Keratinocyte (primary cell): ENCODE measurements at regions not wholly inside any gene's neighbourhood (a gene's known extent, or its start where the extent isn't known, plus 50 kb on each side); places are given as distances from the start of the nearest gene placed in this dataset.

Experiments used
- DNase-seq: peaks from one replicate; pipeline ENCODE4 v3.0.0-alpha.2; 2011; ENCODE audit warnings: low read depth, missing footprints, low spot score
- FAIRE-seq: peaks from 2 replicates; lab custom pipeline; 2011; peaks lifted over from hg19 to GRCh38; lab: Jason Lieb, UNC
- H2AFZ ChIP-seq: 2 replicates; pipeline ENCODE4 v1.6.0; 2012; ENCODE audit warnings: low read length, control low read depth, inconsistent platforms; ENCODE audit not compliant: control insufficient read depth
- H3K27ac ChIP-seq: 2 replicates; pipeline ENCODE4 v1.5.1; 2011; ENCODE audit warnings: low read length; ENCODE audit not compliant: control insufficient read depth, insufficient read depth
- H3K27me3 ChIP-seq: 3 replicates; pipeline ENCODE4 v1.6.0; 2011; ENCODE audit warnings: low read length; ENCODE audit not compliant: control insufficient read depth, insufficient read depth; ENCODE audit errors: extremely low read depth
- H3K36me3 ChIP-seq, 2 experiments: 2 replicates in 1 of 2; 3 replicates in 1 of 2; pipeline ENCODE4 v1.5.1; 2011; ENCODE audit warnings: low read length in 2 of 2, mild to moderate bottlenecking in 1 of 2; ENCODE audit not compliant: control insufficient read depth in 2 of 2, insufficient read depth in 2 of 2; ENCODE audit errors: extremely low read depth in 1 of 2
- H3K4me1 ChIP-seq: 3 replicates; pipeline ENCODE4 v1.5.1; 2011; ENCODE audit warnings: low read length; ENCODE audit not compliant: control insufficient read depth, insufficient read depth; ENCODE audit errors: extremely low read depth
- H3K4me2 ChIP-seq: 3 replicates; pipeline ENCODE4 v1.6.0; 2011; ENCODE audit warnings: low read depth, low read length; ENCODE audit not compliant: control insufficient read depth, insufficient read depth; ENCODE audit errors: extremely low read depth
- H3K4me3 ChIP-seq, 3 experiments: fragments of 200-600 bp in 1 of 3; sonication (generic) in 1 of 3; 2 replicates in 2 of 3; 3 replicates in 1 of 3; pipeline ENCODE4 v1.5.1; 2011 to 2016; ENCODE audit warnings: low read length in 3 of 3, mild to moderate bottlenecking in 3 of 3, control low read depth in 2 of 3, inconsistent platforms in 1 of 3, low read depth in 1 of 3, mixed read lengths in 1 of 3, mixed run types in 1 of 3, moderate library complexity in 1 of 3; ENCODE audit not compliant: control insufficient read depth in 2 of 3, insufficient read depth in 2 of 3; ENCODE audit errors: extremely low read depth in 1 of 3
- H3K79me2 ChIP-seq: 2 replicates; pipeline ENCODE4 v1.6.0; 2012; ENCODE audit warnings: low read length; ENCODE audit not compliant: control insufficient read depth, insufficient read depth
- H3K9ac ChIP-seq: 3 replicates; pipeline ENCODE4 v1.6.0; 2011; ENCODE audit warnings: low read length; ENCODE audit not compliant: control insufficient read depth, insufficient read depth; ENCODE audit errors: extremely low read depth
- H3K9me1 ChIP-seq: 3 replicates; pipeline ENCODE4 v1.6.0; 2011; ENCODE audit warnings: low read length; ENCODE audit not compliant: control insufficient read depth, insufficient read depth; ENCODE audit errors: extremely low read depth
- H3K9me3 ChIP-seq: 2 replicates; pipeline ENCODE4 v1.5.1; 2012; ENCODE audit warnings: low read depth, low read length; ENCODE audit not compliant: control insufficient read depth
- H4K20me1 ChIP-seq: 3 replicates; pipeline ENCODE4 v1.6.0; 2011; ENCODE audit warnings: low read length; ENCODE audit not compliant: control insufficient read depth, insufficient read depth; ENCODE audit errors: extremely low read depth
- EZH2 ChIP-seq: IDR thresholded peaks from one replicate; pipeline ENCODE4 v1.6.1; 2012; ENCODE audit warnings: inconsistent platforms, mild to moderate bottlenecking, low read length, moderate library complexity
- dilution Hi-C: fragments of 300-500 bp; cut with MboI; formaldehyde crosslinking; loops from one replicate; pipeline ENCODE4 v1.7.0; 2020; ENCODE audit warnings: low sequenced_read_pairs; ENCODE audit not compliant: extremely low pct_ligation_motif_present
- TF ChIP-seq, protein P1 (sequence below), 3 experiments: IDR thresholded peaks in 1 of 3; conservative IDR thresholded peaks in 1 of 3; optimal IDR thresholded peaks in 1 of 3; 2 replicates in 2 of 3; 3 replicates in 1 of 3; pipeline versions ENCODE3 to v1.5.1; 2011; ENCODE audit warnings: low read length in 3 of 3, mild to moderate bottlenecking in 3 of 3, moderate library complexity in 2 of 3, control low read depth in 1 of 3, inconsistent platforms in 1 of 3; ENCODE audit not compliant: insufficient read depth in 2 of 3; ENCODE audit errors: extremely low read depth in 1 of 3

DNA sequence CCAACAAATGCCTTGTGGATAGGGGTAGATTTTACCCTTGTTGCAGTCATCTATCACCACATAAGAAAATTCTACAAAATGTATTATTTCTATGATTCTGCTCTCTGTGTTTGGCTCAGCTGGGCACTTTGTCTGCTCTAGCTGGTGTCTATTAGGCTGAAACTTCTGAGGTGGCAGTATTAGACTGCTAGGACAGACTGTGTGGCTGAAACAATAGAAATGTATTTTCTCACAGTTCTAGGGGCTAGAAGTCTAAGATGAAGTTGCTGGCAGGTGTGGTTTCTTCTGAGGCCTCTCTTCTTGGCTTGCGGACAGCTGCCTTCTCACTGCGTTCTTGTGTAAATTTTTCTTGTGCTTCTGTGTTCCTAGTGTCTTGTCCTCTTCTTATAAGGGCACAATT is 1139.6 kb upstream of the LRRTM3 start:
- Histone ChIP-seq H3K36me3 (no peaks in the 10 kb centered on the region), H3K27me3 (no peaks in the 10 kb centered on the region), H3K27ac (no peak overlapping the region), H3K4me1 (no peaks in the 10 kb centered on the region), H2AFZ (no peak overlapping the region), H3K4me3 (no peak overlapping the region), H3K9ac (no peak overlapping the region), H3K9me1 (no peaks in the 10 kb centered on the region), H3K9me3 (no peaks in the 10 kb centered on the region), H3K79me2 (no peaks in the 10 kb centered on the region), H3K4me2 (no peak overlapping the region), H4K20me1 (no peaks in the 10 kb centered on the region)
- dilution Hi-C loops, result no loop called here
- DNase-seq (no peak), FAIRE-seq (no peak)
- TF ChIP-seq, protein P1, sequence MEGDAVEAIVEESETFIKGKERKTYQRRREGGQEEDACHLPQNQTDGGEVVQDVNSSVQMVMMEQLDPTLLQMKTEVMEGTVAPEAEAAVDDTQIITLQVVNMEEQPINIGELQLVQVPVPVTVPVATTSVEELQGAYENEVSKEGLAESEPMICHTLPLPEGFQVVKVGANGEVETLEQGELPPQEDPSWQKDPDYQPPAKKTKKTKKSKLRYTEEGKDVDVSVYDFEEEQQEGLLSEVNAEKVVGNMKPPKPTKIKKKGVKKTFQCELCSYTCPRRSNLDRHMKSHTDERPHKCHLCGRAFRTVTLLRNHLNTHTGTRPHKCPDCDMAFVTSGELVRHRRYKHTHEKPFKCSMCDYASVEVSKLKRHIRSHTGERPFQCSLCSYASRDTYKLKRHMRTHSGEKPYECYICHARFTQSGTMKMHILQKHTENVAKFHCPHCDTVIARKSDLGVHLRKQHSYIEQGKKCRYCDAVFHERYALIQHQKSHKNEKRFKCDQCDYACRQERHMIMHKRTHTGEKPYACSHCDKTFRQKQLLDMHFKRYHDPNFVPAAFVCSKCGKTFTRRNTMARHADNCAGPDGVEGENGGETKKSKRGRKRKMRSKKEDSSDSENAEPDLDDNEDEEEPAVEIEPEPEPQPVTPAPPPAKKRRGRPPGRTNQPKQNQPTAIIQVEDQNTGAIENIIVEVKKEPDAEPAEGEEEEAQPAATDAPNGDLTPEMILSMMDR (optimal IDR thresholded peaks at IDR 0.05 in 1 of 3, IDR thresholded peaks at IDR 0.05 in 1 of 3, conservative IDR thresholded peaks at IDR 0.05 in 1 of 3; ENCODE audit: extremely low read depth in 1 of 3, insufficient read depth in 2 of 3, low read length in 3 of 3), result no peak
- TF ChIP-seq EZH2, result no peak

DNA sequence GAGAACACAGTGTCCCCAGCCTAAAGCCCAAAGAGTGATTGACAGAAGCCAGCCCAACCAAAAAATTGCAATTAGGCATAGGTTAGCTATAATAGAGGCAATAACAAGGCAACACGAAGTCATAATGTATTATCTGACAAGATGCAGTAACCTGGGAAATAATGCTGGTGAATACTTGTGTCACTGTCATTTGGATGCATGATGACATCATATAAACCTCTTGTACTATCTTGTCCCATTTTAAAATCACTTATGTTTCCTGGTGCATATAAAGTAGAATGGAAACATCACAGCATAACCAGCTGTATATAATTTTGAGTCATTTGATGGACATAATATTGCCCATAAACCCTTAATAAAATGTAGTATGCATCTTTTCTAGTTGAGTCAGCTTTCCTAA is 1138.3 kb upstream of the LRRTM3 start:
- no peak for TF ChIP-seq EZH2
- TF ChIP-seq, protein P1 (optimal IDR thresholded peaks at IDR 0.05 in 1 of 3, IDR thresholded peaks at IDR 0.05 in 1 of 3, conservative IDR thresholded peaks at IDR 0.05 in 1 of 3; ENCODE audit: extremely low read depth in 1 of 3, insufficient read depth in 2 of 3, low read length in 3 of 3), result no peak
- no peak overlapping the region for H3K27ac ChIP-seq
- no peak overlapping the region for H3K4me3 ChIP-seq
- H3K9me3 ChIP-seq, result no peaks in the 10 kb centered on the region
- H2AFZ ChIP-seq, result no peak overlapping the region
- H3K9ac ChIP-seq, result no peak overlapping the region
- H3K4me2 ChIP-seq, result no peak overlapping the region
- no peaks in the 10 kb centered on the region for H3K79me2 ChIP-seq
- DNase-seq, result no peak
- H3K27me3 ChIP-seq, result no peaks in the 10 kb centered on the region
- no peaks in the 10 kb centered on the region for H4K20me1 ChIP-seq
- no peaks in the 10 kb centered on the region for H3K9me1 ChIP-seq
- no peaks in the 10 kb centered on the region for H3K4me1 ChIP-seq
- FAIRE-seq, result no peak
- dilution Hi-C loops, result no loop called here
- H3K36me3 ChIP-seq, result no peaks in the 10 kb centered on the region
